ENCODE measurements at regions not wholly inside any gene's neighbourhood (a gene's known extent, or its start where the extent isn't known, plus 50 kb on each side); places are given as distances from the start of the nearest gene placed in this dataset.

- no peaks in the 10 kb centered on the region for H3K36me3 ChIP-seq
- H3K4me3 ChIP-seq: no peak overlapping the region
- no peak overlapping the region for H3K9ac ChIP-seq (ENCODE audit: low read depth in 2 of 2, low read length in 2 of 2)
- intact Hi-C loops (cut with DNase I): no loop called here
- H3K27ac ChIP-seq: no peak overlapping the region
- no peak for TF ChIP-seq CTCF (IDR thresholded peaks at IDR 0.05)
- peak; percentile 36 for DNase-seq
- no peaks in the 10 kb centered on the region for H3K27me3 ChIP-seq
- H3K4me1 ChIP-seq: no peaks in the 10 kb centered on the region
- no peaks in the 10 kb centered on the region for H3K9me3 ChIP-seq
Observed at GRCh38 chr4:78720994-78721677, 55.0 kb upstream of the BMP2K start.

- intact Hi-C loops (cut with DNase I): no loop called here
- no peaks in the 10 kb centered on the region for H3K9me3 ChIP-seq
- TF ChIP-seq CTCF (IDR thresholded peaks at IDR 0.05): no peak
- no peaks in the 10 kb centered on the region for H3K36me3 ChIP-seq
- no peaks in the 10 kb centered on the region for H3K27me3 ChIP-seq
- no peaks in the 10 kb centered on the region for H3K4me1 ChIP-seq
- H3K27ac ChIP-seq: no peak overlapping the region
- no peak overlapping the region for H3K9ac ChIP-seq (ENCODE audit: low read depth in 2 of 2, low read length in 2 of 2)
- H3K4me3 ChIP-seq: no peak overlapping the region
- DNase-seq: no peak
Observed at GRCh38 chr4:78721747-78722146, 54.4 kb upstream of the BMP2K start.

GRCh38 chr4:78722320-78722719, 53.8 kb upstream of the BMP2K start:
- Histone ChIP-seq H3K27ac (no peak overlapping the region), H3K9ac (ENCODE audit: low read depth in 2 of 2, low read length in 2 of 2) (no peak overlapping the region)
- intact Hi-C loops (cut with DNase I): no loop called here

GRCh38 chr4:78722878-78723277, 53.3 kb upstream of the BMP2K start:
- intact Hi-C loops (cut with DNase I): no loop called here
- Histone ChIP-seq H3K36me3 (no peaks in the 10 kb centered on the region), H3K9me3 (no peaks in the 10 kb centered on the region), H3K27ac (no peak overlapping the region), H3K4me3 (no peak overlapping the region), H3K9ac (ENCODE audit: low read depth in 2 of 2, low read length in 2 of 2) (no peak overlapping the region), H3K4me1 (no peaks in the 10 kb centered on the region), H3K27me3 (no peaks in the 10 kb centered on the region)
- TF ChIP-seq CTCF (IDR thresholded peaks at IDR 0.05): no peak
- no peak for DNase-seq

More at GRCh38 chr4:78722320-78722719, 53.8 kb upstream of the BMP2K start:
- Histone ChIP-seq H3K27me3 (no peaks in the 10 kb centered on the region), H3K4me3 (no peak overlapping the region), H3K9me3 (no peaks in the 10 kb centered on the region), H3K4me1 (no peaks in the 10 kb centered on the region), H3K36me3 (no peaks in the 10 kb centered on the region)
- no peak for TF ChIP-seq CTCF (IDR thresholded peaks at IDR 0.05)
- DNase-seq: no peak
